ENCODE measurements at regions not wholly inside any gene's neighbourhood (a gene's known extent, or its start where the extent isn't known, plus 50 kb on each side); places are given as distances from the start of the nearest gene placed in this dataset.

GRCh38 chr2:34492561-34493455 is 893.7 kb upstream of the FAM98A start:
- DNase-seq (ENCODE audit: extremely low read depth, low read depth): no peak
- TF ChIP-seq, protein P1, sequence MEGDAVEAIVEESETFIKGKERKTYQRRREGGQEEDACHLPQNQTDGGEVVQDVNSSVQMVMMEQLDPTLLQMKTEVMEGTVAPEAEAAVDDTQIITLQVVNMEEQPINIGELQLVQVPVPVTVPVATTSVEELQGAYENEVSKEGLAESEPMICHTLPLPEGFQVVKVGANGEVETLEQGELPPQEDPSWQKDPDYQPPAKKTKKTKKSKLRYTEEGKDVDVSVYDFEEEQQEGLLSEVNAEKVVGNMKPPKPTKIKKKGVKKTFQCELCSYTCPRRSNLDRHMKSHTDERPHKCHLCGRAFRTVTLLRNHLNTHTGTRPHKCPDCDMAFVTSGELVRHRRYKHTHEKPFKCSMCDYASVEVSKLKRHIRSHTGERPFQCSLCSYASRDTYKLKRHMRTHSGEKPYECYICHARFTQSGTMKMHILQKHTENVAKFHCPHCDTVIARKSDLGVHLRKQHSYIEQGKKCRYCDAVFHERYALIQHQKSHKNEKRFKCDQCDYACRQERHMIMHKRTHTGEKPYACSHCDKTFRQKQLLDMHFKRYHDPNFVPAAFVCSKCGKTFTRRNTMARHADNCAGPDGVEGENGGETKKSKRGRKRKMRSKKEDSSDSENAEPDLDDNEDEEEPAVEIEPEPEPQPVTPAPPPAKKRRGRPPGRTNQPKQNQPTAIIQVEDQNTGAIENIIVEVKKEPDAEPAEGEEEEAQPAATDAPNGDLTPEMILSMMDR (IDR thresholded peaks at IDR 0.05; ENCODE audit: low read depth, low read length): no peak

DNA sequence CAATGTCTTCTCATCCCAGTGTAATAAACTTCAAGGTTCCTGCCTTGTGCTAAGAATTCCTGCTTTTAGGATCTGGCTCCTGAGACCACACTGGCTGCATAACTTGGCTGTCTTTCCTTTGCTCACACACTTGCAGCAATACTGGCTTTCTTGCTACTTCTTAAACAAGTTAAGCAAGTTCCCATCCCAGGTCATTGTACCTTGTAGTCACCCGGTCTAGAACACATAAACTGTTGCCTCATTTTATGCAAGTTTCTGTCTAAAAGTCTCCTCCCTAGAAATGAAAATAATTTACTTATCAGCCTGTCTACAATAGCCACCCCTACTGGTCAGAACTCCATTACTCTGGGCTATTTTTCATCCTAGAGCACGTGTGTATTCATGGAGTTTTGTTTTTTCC is 887.9 kb upstream of the FAM98A start:
- TF ChIP-seq, protein P1 (IDR thresholded peaks at IDR 0.05; ENCODE audit: low read depth, low read length): no peak
- no peak for DNase-seq (ENCODE audit: extremely low read depth, low read depth)

DNA sequence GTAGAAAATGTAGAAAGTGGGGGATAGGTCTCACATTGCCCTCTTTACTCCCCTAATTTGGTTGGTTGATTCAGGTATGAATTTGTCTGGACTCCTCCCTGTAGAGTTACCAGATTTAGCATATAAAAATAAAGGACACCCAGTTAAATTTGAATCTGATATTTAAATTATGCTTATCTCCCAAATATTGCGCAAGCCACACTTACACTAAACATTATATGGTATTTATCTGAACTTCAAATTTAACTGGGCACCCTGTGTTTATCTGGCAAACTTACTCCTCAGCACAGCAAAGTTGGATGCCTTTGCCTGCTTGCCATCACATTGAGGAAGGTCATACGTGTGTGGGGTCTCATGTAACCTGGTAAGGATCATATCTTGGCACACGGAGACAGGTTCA is 882.4 kb upstream of the FAM98A start:
- TF ChIP-seq, protein P1 (IDR thresholded peaks at IDR 0.05; ENCODE audit: low read depth, low read length): no peak
- DNase-seq (ENCODE audit: extremely low read depth, low read depth): no peak

GRCh38 chr2:34480366-34480765 is 881.3 kb upstream of the FAM98A start:
- no peak for DNase-seq (ENCODE audit: extremely low read depth, low read depth)
- TF ChIP-seq, protein P1 (IDR thresholded peaks at IDR 0.05; ENCODE audit: low read depth, low read length): no peak

DNA sequence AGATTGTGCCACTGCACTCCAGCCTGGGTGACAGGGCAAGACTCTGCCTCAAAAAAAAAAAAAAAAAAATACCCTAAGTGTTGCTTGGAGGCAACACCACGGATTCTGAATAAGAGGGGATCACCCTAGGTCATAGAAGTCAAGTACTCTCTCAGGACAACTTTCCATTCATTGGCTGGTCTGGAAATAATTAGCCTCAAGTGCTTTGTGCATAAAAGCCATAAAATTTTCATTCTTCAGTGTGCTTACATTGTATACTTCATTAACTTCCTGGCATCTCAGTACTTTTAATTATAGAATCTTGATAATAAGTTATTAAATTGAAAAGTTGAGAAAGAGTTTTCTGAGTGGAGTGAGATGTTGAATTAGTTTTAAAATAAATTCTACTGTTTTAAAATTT is 876.1 kb upstream of the FAM98A start:
- DNase-seq (ENCODE audit: extremely low read depth, low read depth): no peak
- TF ChIP-seq, protein P1 (IDR thresholded peaks at IDR 0.05; ENCODE audit: low read depth, low read length): no peak

- TF ChIP-seq, protein P1 (IDR thresholded peaks at IDR 0.05; ENCODE audit: low read depth, low read length): no peak
- DNase-seq (ENCODE audit: extremely low read depth, low read depth): no peak
These were observed 875.5 kb upstream of the FAM98A start for GRCh38 chr2:34474646-34475045.

DNA sequence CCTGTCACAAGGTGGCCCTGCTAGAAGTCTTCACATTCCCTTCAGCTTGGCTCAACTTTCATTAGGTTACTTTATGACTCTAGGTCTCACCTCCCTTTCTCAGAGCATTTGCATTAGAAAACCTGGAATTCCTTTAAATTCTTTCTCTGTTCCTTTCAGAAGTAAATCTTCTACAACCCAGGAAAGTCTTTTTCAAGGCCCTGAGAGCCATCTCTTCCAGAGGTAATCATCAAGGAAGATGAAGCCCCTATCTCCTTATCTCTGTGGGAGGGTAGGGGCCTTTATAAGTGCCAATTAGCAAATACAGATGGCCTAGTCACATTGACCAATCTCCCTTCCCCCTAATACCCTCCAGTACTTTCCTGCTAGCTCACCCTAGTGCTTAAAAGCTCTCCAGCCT is 848.0 kb upstream of the FAM98A start:
- DNase-seq (ENCODE audit: extremely low read depth, low read depth): no peak
- TF ChIP-seq, protein P1 (IDR thresholded peaks at IDR 0.05; ENCODE audit: low read depth, low read length): no peak
